Upper lobe of right lung (tissue), 1 donor: ENCODE measurements at regions not wholly inside any gene's neighbourhood (a gene's known extent, or its start where the extent isn't known, plus 50 kb on each side); places are given as distances from the start of the nearest gene placed in this dataset.

Source experiments
- ATAC-seq: fragments of 200-7000 bp; cut with Tn5 transposase; one replicate; pipeline ENCODE4 v1.9.1; 2020; ENCODE audit warnings: mild to moderate bottlenecking, moderate library complexity
- DNase-seq: peaks from one replicate; pipeline ENCODE4 v3.0.0-alpha.2; 2020
- H3K27ac ChIP-seq: fragments of 200-600 bp; one replicate; pipeline ENCODE4 v1.8.0; 2022
- H3K27me3 ChIP-seq: fragments of 200-600 bp; one replicate; pipeline ENCODE4 v1.8.0; 2022; ENCODE audit warnings: mild to moderate bottlenecking
- H3K36me3 ChIP-seq: fragments of 200-600 bp; one replicate; pipeline ENCODE4 v1.8.0; 2022
- H3K4me1 ChIP-seq: fragments of 200-600 bp; one replicate; pipeline ENCODE4 v1.8.0; 2022
- H3K4me3 ChIP-seq: fragments of 200-600 bp; one replicate; pipeline ENCODE4 v1.8.0; 2022; ENCODE audit warnings: mild to moderate bottlenecking
- H3K9me3 ChIP-seq: fragments of 200-600 bp; one replicate; pipeline ENCODE4 v1.8.0; 2022
- intact Hi-C: fragments of 100-400 bp; cut with DNase I; formaldehyde crosslinking; loops from one replicate; pipeline ENCODE4 v1.11.0; 2022
- TF ChIP-seq, protein P1 (sequence below): fragments of 200-600 bp; IDR thresholded peaks from one replicate; pipeline ENCODE4 v1.8.0; 2022; ENCODE audit warnings: antibody characterized with exemption
- donor health status: DM: no; HTN: yes; CAD: no; lungs with severe emphysema.

DNA sequence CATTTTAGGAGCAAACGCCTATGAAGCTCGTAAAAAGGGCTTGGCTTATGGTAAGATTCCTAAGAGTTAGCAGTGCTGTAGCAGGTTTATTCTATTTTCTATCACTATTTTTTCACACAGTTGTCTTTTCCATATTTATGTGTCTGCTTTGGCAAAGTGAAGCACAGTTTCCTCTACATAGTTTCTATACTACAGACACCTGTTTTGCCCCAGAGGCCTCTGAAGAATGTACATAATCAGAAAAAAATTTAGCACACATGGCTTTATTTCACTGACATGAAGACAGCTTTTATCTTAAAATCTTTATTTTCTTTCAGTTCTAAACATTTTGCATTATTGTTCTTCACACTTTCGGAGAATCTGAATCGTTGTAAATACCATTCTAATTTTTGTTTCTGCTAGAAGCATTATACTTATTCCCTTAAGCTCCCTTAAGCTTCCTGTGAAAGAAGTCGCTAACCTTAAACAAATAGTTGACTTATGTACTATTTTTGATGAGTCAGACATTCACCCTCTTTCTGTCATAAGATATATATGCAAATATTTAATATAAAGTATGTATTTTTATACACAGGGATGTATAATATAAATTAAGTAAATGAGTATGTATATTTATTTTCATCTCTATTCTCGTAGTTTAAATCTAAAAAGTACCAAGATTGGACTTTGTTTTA is 816.0 kb downstream of the OLFM4 start:
- H3K27me3 ChIP-seq, result no peaks in the 10 kb centered on the region
- H3K9me3 ChIP-seq, result no peaks in the 10 kb centered on the region
- intact Hi-C loops, result no loop called here
- ATAC-seq (no peak), DNase-seq (no peak)
- H3K27ac ChIP-seq, result no peak overlapping the region
- no peaks in the 10 kb centered on the region for H3K36me3 ChIP-seq
- TF ChIP-seq, protein P1, sequence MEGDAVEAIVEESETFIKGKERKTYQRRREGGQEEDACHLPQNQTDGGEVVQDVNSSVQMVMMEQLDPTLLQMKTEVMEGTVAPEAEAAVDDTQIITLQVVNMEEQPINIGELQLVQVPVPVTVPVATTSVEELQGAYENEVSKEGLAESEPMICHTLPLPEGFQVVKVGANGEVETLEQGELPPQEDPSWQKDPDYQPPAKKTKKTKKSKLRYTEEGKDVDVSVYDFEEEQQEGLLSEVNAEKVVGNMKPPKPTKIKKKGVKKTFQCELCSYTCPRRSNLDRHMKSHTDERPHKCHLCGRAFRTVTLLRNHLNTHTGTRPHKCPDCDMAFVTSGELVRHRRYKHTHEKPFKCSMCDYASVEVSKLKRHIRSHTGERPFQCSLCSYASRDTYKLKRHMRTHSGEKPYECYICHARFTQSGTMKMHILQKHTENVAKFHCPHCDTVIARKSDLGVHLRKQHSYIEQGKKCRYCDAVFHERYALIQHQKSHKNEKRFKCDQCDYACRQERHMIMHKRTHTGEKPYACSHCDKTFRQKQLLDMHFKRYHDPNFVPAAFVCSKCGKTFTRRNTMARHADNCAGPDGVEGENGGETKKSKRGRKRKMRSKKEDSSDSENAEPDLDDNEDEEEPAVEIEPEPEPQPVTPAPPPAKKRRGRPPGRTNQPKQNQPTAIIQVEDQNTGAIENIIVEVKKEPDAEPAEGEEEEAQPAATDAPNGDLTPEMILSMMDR, result no peak
- no peak overlapping the region for H3K4me3 ChIP-seq
- no peaks in the 10 kb centered on the region for H3K4me1 ChIP-seq

DNA sequence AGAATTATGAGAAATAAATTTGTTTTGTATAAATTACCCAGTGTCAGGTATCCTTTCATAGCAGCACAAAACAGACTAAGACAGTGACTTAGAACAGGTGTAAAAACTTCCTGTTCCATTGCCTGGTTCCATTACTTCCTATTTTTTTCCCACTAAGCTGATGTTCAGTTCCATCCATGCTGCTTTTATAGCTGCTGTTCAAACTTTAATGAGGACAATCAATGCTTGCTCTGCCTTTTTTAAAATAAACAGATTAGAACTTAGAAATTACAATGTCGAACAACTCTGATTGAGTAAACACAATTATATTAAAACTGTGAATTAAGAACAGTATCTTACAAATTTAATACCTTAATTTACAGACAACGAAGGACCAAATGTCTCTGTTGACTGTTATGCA is 818.9 kb downstream of the OLFM4 start:
- DNase-seq (no peak), ATAC-seq (no peak)
- Histone ChIP-seq H3K4me1 (no peaks in the 10 kb centered on the region), H3K27ac (no peak overlapping the region), H3K27me3 (no peaks in the 10 kb centered on the region), H3K4me3 (no peak overlapping the region), H3K9me3 (no peaks in the 10 kb centered on the region), H3K36me3 (no peaks in the 10 kb centered on the region)
- intact Hi-C loops, result no loop called here
- TF ChIP-seq, protein P1, result no peak

DNA sequence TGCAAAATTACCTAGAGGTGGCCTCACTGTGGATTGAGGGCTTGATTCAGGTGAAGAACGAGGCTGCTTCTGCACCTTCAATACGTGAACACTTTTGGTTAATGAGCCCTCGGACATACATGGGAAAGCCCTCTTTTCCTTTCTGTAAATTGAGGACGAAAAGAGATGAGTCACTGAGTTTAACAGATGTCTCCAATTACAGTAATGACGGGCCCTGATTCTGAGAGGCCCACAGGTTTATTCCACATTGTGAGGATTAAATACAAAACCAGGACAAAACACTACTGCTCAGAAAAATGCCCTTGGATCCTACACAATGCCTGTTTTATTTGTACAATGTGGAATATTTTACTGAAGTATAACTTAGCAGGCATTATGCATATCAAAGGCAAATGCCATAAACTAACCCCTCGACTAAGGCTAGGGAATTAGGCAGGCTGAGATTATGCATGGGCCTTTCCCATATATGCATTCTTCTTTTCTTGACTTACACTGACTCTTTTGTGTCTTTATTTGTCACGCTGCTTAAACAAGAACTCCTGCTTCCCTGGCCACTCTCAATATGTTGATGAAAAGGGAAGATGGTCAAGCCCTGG is 819.9 kb downstream of the OLFM4 start:
- intact Hi-C loops, result no loop called here
- no peak for ATAC-seq
- H3K36me3 ChIP-seq, result no peaks in the 10 kb centered on the region
- no peak overlapping the region for H3K4me3 ChIP-seq
- no peaks in the 10 kb centered on the region for H3K27me3 ChIP-seq
- H3K4me1 ChIP-seq, result no peaks in the 10 kb centered on the region
- no peak overlapping the region for H3K27ac ChIP-seq
- H3K9me3 ChIP-seq, result no peaks in the 10 kb centered on the region
- DNase-seq, result no peak
- TF ChIP-seq, protein P1, result no peak

DNA sequence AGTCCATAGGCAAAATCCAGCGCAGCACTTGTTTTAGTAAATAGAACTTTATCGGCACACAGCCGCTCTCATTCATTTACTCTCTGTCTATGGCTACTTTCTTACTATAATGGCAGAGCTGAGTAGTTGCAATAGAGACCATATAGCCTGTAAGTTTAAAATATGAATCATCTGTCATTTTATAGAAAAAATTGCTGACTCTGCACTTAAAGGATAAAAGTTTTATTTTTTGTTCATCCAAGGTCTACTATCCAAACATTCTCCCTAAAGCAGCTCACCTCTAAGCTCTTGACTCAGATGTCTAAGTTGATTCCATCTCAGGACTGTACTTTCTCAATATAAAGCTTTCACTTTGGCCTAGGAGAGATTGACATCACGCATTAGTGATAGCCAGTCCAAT is 825.7 kb downstream of the OLFM4 start:
- DNase-seq (no peak), ATAC-seq (no peak)
- no peak overlapping the region for H3K4me3 ChIP-seq
- no peaks in the 10 kb centered on the region for H3K4me1 ChIP-seq
- H3K27me3 ChIP-seq, result no peaks in the 10 kb centered on the region
- no peaks in the 10 kb centered on the region for H3K9me3 ChIP-seq
- intact Hi-C loops, result no loop called here
- no peak overlapping the region for H3K27ac ChIP-seq
- H3K36me3 ChIP-seq, result no peaks in the 10 kb centered on the region
- TF ChIP-seq, protein P1, result no peak

DNA sequence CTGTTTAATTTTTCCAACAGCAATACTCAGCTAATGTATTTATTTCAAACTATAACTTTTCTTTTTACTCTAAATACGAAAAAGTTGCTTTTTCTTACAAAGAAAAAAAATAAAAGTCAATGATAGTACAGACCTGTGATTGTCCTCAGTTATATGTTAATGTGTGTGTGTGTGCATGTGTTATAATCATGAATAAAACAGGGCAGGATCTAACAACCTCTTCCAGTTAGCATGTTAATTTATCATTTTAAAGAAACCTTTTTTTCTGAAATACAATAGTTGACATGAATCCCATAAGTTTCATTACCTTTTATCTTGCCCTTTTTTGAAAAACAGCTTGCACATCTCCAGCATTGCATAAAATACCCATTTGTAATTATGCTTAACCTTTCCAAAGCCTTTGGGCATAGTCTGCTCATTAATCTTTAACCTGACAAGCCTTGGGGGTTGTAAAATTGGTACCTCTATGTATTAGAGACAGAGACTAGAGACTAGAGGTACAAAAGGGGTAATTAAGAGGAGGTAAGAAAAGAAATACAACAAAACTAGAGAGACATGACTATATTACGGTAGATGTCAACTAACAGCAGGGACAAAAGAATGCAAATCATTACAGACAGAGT is 828.1 kb downstream of the OLFM4 start:
- H3K36me3 ChIP-seq, result no peaks in the 10 kb centered on the region
- no peaks in the 10 kb centered on the region for H3K4me1 ChIP-seq
- no peaks in the 10 kb centered on the region for H3K27me3 ChIP-seq
- no peak for ATAC-seq
- no peak for DNase-seq
- H3K4me3 ChIP-seq, result no peak overlapping the region
- H3K9me3 ChIP-seq, result no peaks in the 10 kb centered on the region
- TF ChIP-seq, protein P1, result no peak
- H3K27ac ChIP-seq, result no peak overlapping the region
- intact Hi-C loops, result no loop called here
